Large intestine (tissue), 3 donors: ENCODE measurements at regions not wholly inside any gene's neighbourhood (a gene's known extent, or its start where the extent isn't known, plus 50 kb on each side); places are given as distances from the start of the nearest gene placed in this dataset.

Experiments
- DNase-seq, 2 donors: peaks; one replicate each; pipeline versions ENCODE4 v3.0.0 to v3.0.0-alpha.2; 2013
- H3K27ac ChIP-seq: one replicate; pipeline ENCODE4 v1.5.1; 2013; ENCODE audit warnings: low read length
- H3K27me3 ChIP-seq: 2 replicates; pipeline ENCODE4 v1.6.1; 2013; ENCODE audit warnings: low read length; ENCODE audit not compliant: control insufficient read depth, insufficient read depth
- H3K36me3 ChIP-seq: 2 replicates; pipeline ENCODE4 v1.6.1; 2013; ENCODE audit warnings: low read length; ENCODE audit not compliant: control insufficient read depth, insufficient read depth
- H3K4me1 ChIP-seq: one replicate; pipeline ENCODE4 v1.6.1; 2013; ENCODE audit warnings: low read length; ENCODE audit not compliant: control insufficient read depth, insufficient read depth
- H3K4me3 ChIP-seq: one replicate; pipeline ENCODE4 v1.5.1; 2013; ENCODE audit warnings: low read length
- H3K9me3 ChIP-seq: one replicate; pipeline ENCODE4 v1.6.1; 2013; ENCODE audit warnings: mild to moderate bottlenecking, low read depth, low read length, moderate library complexity; ENCODE audit not compliant: control insufficient read depth
- WGBS: methylation state at CpG from one replicate; pipeline ENCODE4 v1.1.5; 2013; ENCODE audit warnings: low lambda C conversion rate; ENCODE audit not compliant: insufficient coverage; 5-methylcytosine and 5-hydroxymethylcytosine counted together

GRCh38 chr6:98454809-98455322, 379.5 kb upstream of the POU3F2 start:
- H3K27ac ChIP-seq = no peak overlapping the region
- H3K36me3 ChIP-seq = no peaks in the 10 kb centered on the region
- no peaks in the 10 kb centered on the region for H3K4me1 ChIP-seq
- H3K9me3 ChIP-seq = no peaks in the 10 kb centered on the region
- DNase-seq = no peak
- no peak overlapping the region for H3K4me3 ChIP-seq
- WGBS = 83% methylated on average over 2 of the region's 5 CpGs
- no peaks in the 10 kb centered on the region for H3K27me3 ChIP-seq

GRCh38 chr6:98458708-98459107, 375.7 kb upstream of the POU3F2 start:
- Histone ChIP-seq H3K4me3 (no peak overlapping the region), H3K27me3 (no peaks in the 10 kb centered on the region), H3K9me3 (no peaks in the 10 kb centered on the region), H3K36me3 (no peaks in the 10 kb centered on the region), H3K27ac (no peak overlapping the region), H3K4me1 (no peaks in the 10 kb centered on the region)
- no CpG with 5 or more reads among the region's 2 CpGs for WGBS
- DNase-seq = no peak

- no peaks in the 10 kb centered on the region for H3K4me1 ChIP-seq
- WGBS = 100% methylated on average over 1 of the region's 12 CpGs
- no peaks in the 10 kb centered on the region for H3K9me3 ChIP-seq
- DNase-seq = no peak
- H3K27me3 ChIP-seq = no peaks in the 10 kb centered on the region
- H3K36me3 ChIP-seq = no peaks in the 10 kb centered on the region
- no peak overlapping the region for H3K4me3 ChIP-seq
- no peak overlapping the region for H3K27ac ChIP-seq
Observed at GRCh38 chr6:98463038-98464000, 371.1 kb upstream of the POU3F2 start.

- no peaks in the 10 kb centered on the region for H3K4me1 ChIP-seq
- H3K4me3 ChIP-seq = no peak overlapping the region
- no peak for DNase-seq
- no peaks in the 10 kb centered on the region for H3K36me3 ChIP-seq
- H3K9me3 ChIP-seq = no peaks in the 10 kb centered on the region
- no peak overlapping the region for H3K27ac ChIP-seq
- H3K27me3 ChIP-seq = no peaks in the 10 kb centered on the region
- 93% methylated on average over 2 of the region's 2 CpGs for WGBS
Observed at GRCh38 chr6:98467091-98467490, 367.3 kb upstream of the POU3F2 start.

- no peaks in the 10 kb centered on the region for H3K4me1 ChIP-seq
- no CpG with 5 or more reads among the region's 3 CpGs for WGBS
- no peaks in the 10 kb centered on the region for H3K9me3 ChIP-seq
- no peaks in the 10 kb centered on the region for H3K27me3 ChIP-seq
- no peak for DNase-seq
- H3K36me3 ChIP-seq = no peaks in the 10 kb centered on the region
- H3K27ac ChIP-seq = no peak overlapping the region
- no peak overlapping the region for H3K4me3 ChIP-seq
Observed at GRCh38 chr6:98467902-98468301, 366.5 kb upstream of the POU3F2 start.

GRCh38 chr6:98469141-98469540, 365.2 kb upstream of the POU3F2 start:
- Histone ChIP-seq H3K9me3 (no peaks in the 10 kb centered on the region), H3K36me3 (no peaks in the 10 kb centered on the region), H3K27me3 (no peaks in the 10 kb centered on the region), H3K4me3 (no peak overlapping the region), H3K27ac (no peak overlapping the region), H3K4me1 (no peaks in the 10 kb centered on the region)
- no CpG with 5 or more reads among the region's 2 CpGs for WGBS
- DNase-seq = no peak

- H3K27ac ChIP-seq = no peak overlapping the region
- H3K9me3 ChIP-seq = no peaks in the 10 kb centered on the region
- no peaks in the 10 kb centered on the region for H3K36me3 ChIP-seq
- no peaks in the 10 kb centered on the region for H3K27me3 ChIP-seq
- no CpG with 5 or more reads among the region's 1 CpG for WGBS
- no peaks in the 10 kb centered on the region for H3K4me1 ChIP-seq
- H3K4me3 ChIP-seq = no peak overlapping the region
- no peak for DNase-seq
Observed at GRCh38 chr6:98470821-98471220, 363.6 kb upstream of the POU3F2 start.

- H3K27me3 ChIP-seq = no peaks in the 10 kb centered on the region
- no peaks in the 10 kb centered on the region for H3K9me3 ChIP-seq
- H3K4me1 ChIP-seq = no peaks in the 10 kb centered on the region
- H3K4me3 ChIP-seq = no peak overlapping the region
- H3K27ac ChIP-seq = no peak overlapping the region
- no peaks in the 10 kb centered on the region for H3K36me3 ChIP-seq
- no peak for DNase-seq
Observed at GRCh38 chr6:98471444-98471843, 362.9 kb upstream of the POU3F2 start.

GRCh38 chr6:98477231-98477630, 357.1 kb upstream of the POU3F2 start:
- 50% methylated on average over 2 of the region's 2 CpGs for WGBS
- H3K9me3 ChIP-seq = no peaks in the 10 kb centered on the region

GRCh38 chr6:98484696-98485095, 349.7 kb upstream of the POU3F2 start:
- Histone ChIP-seq H3K36me3 (no peaks in the 10 kb centered on the region), H3K4me3 (no peak overlapping the region), H3K27me3 (peaks cover 5% of the 10 kb centered on the region), H3K9me3 (no peaks in the 10 kb centered on the region), H3K4me1 (no peaks in the 10 kb centered on the region), H3K27ac (no peak overlapping the region)
- DNase-seq = no peak
- 82% methylated on average over 6 of the region's 6 CpGs for WGBS

More at GRCh38 chr6:98477231-98477630, 357.1 kb upstream of the POU3F2 start:
- Histone ChIP-seq H3K27ac (no peak overlapping the region), H3K27me3 (no peaks in the 10 kb centered on the region), H3K4me1 (no peaks in the 10 kb centered on the region), H3K36me3 (no peaks in the 10 kb centered on the region), H3K4me3 (no peak overlapping the region)
- DNase-seq = no peak

GRCh38 chr6:98485593-98485992, 348.8 kb upstream of the POU3F2 start:
- Histone ChIP-seq H3K4me1 (no peaks in the 10 kb centered on the region), H3K9me3 (no peaks in the 10 kb centered on the region), H3K36me3 (no peaks in the 10 kb centered on the region), H3K27ac (no peak overlapping the region), H3K27me3 (peaks cover 5% of the 10 kb centered on the region), H3K4me3 (no peak overlapping the region)
- DNase-seq = no peak
